MM.1S (cell line): ENCODE measurements at regions not wholly inside any gene's neighbourhood (a gene's known extent, or its start where the extent isn't known, plus 50 kb on each side); places are given as distances from the start of the nearest gene placed in this dataset.

Source experiments
- DNase-seq: peaks from one replicate; pipeline ENCODE4 v3.0.0-alpha.2; 2015
- H2AFZ ChIP-seq: fragments of 300-600 bp; sonication (generic); 2 replicates; pipeline ENCODE4 v1.6.0; 2016; ENCODE audit warnings: antibody characterized with exemption, low read length
- H3F3A ChIP-seq: fragments of 300-600 bp; sonication (generic); 2 replicates; pipeline ENCODE4 v1.6.1; 2016; ENCODE audit warnings: mild to moderate bottlenecking, antibody characterized with exemption, low read length, moderate library complexity, mixed read lengths; ENCODE audit not compliant: insufficient read depth
- H3K27ac ChIP-seq: fragments of 300-600 bp; sonication (generic); 2 replicates; pipeline ENCODE4 v1.5.1; 2016; ENCODE audit warnings: mild to moderate bottlenecking, low read length
- H3K27me3 ChIP-seq: fragments of 300-600 bp; sonication (generic); replicated peaks from 2 replicates; pipeline ENCODE4 v1.6.0; 2016; ENCODE audit warnings: low read length; ENCODE audit not compliant: insufficient read depth
- H3K36me3 ChIP-seq: fragments of 300-600 bp; sonication (generic); replicated peaks from 2 replicates; pipeline ENCODE4 v1.6.1; 2016; ENCODE audit warnings: mild to moderate bottlenecking, low read length, mixed read lengths; ENCODE audit not compliant: insufficient read depth
- H3K4me1 ChIP-seq: fragments of 300-600 bp; sonication (generic); 2 replicates; pipeline ENCODE4 v1.6.1; 2016; ENCODE audit warnings: low read length, mixed read lengths
- H3K4me2 ChIP-seq: fragments of 300-600 bp; sonication (generic); 2 replicates; pipeline ENCODE4 v1.6.0; 2016; ENCODE audit warnings: low read depth, low read length
- H3K4me3 ChIP-seq: fragments of 300-600 bp; sonication (generic); 2 replicates; pipeline ENCODE4 v1.5.1; 2016; ENCODE audit warnings: low read length, mixed read lengths
- H3K79me2 ChIP-seq: fragments of 300-600 bp; sonication (generic); 2 replicates; pipeline ENCODE4 v1.6.1; 2016; ENCODE audit warnings: mixed run types, low read length, mixed read lengths
- H3K9ac ChIP-seq: fragments of 300-600 bp; sonication (generic); 2 replicates; pipeline ENCODE4 v1.6.1; 2016; ENCODE audit warnings: low read length, mixed read lengths
- H3K9me2 ChIP-seq: fragments of 300-600 bp; sonication (generic); replicated peaks from 2 replicates; pipeline ENCODE4 v1.6.1; 2016; ENCODE audit warnings: mild to moderate bottlenecking, low read length, mixed read lengths; ENCODE audit not compliant: insufficient read depth
- H3K9me3 ChIP-seq: fragments of 300-600 bp; sonication (generic); replicated peaks from 2 replicates; pipeline ENCODE4 v1.6.1; 2016; ENCODE audit warnings: mild to moderate bottlenecking, low read length, mixed read lengths; ENCODE audit not compliant: insufficient read depth
- H4K20me1 ChIP-seq: fragments of 300-600 bp; sonication (generic); 2 replicates; pipeline ENCODE4 v1.6.1; 2016; ENCODE audit warnings: mild to moderate bottlenecking, low read length, moderate library complexity, mixed read lengths; ENCODE audit not compliant: insufficient read depth
- EZH2 ChIP-seq: fragments of 300-600 bp; sonication (generic); optimal IDR thresholded peaks from 2 replicates; pipeline ENCODE3; 2017; ENCODE audit warnings: low read depth, mild to moderate bottlenecking, antibody characterized with exemption, low read length, mixed read lengths
- EZH2phosphoT487 ChIP-seq: fragments of 300-600 bp; sonication (generic); IDR thresholded peaks from 2 replicates; pipeline ENCODE4 v1.6.1; 2018; ENCODE audit warnings: antibody characterized with exemption, low read length
- TF ChIP-seq, protein P1 (sequence below): fragments of 300-600 bp; sonication (generic); IDR thresholded peaks from 2 replicates; pipeline ENCODE4 v1.5.1; 2016; ENCODE audit warnings: antibody characterized with exemption, low read length, mixed read lengths

DNA sequence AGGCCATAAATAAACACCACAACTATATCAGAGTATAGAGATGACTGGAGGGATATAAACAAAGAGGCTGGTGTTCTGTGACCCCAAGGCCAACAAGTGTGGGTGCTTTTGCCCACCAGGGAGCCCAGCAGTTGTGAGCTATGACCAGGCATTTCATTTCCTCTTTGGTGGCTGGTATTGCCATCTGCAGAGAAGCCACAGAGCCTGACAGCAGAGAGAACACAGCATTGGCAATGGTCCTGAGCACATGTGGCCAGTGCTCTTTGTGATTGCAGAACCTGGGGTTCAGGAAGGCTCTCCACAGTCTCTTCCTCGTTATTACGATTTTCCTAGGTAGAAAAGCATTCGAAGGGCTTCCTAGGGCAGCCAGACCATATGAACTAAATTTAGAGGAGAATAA is 112.3 kb downstream of the TM2D1 start:
- H3K4me1 ChIP-seq: no peaks in the 10 kb centered on the region
- TF ChIP-seq EZH2phosphoT487: no peak
- TF ChIP-seq, protein P1, sequence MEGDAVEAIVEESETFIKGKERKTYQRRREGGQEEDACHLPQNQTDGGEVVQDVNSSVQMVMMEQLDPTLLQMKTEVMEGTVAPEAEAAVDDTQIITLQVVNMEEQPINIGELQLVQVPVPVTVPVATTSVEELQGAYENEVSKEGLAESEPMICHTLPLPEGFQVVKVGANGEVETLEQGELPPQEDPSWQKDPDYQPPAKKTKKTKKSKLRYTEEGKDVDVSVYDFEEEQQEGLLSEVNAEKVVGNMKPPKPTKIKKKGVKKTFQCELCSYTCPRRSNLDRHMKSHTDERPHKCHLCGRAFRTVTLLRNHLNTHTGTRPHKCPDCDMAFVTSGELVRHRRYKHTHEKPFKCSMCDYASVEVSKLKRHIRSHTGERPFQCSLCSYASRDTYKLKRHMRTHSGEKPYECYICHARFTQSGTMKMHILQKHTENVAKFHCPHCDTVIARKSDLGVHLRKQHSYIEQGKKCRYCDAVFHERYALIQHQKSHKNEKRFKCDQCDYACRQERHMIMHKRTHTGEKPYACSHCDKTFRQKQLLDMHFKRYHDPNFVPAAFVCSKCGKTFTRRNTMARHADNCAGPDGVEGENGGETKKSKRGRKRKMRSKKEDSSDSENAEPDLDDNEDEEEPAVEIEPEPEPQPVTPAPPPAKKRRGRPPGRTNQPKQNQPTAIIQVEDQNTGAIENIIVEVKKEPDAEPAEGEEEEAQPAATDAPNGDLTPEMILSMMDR: no peak
- no peak for TF ChIP-seq EZH2
- no peaks in the 10 kb centered on the region for H3K9me3 ChIP-seq
- no peak for DNase-seq
- no peaks in the 10 kb centered on the region for H3K9me2 ChIP-seq
- H3K27ac ChIP-seq: no peak overlapping the region
- no peaks in the 10 kb centered on the region for H3F3A ChIP-seq
- no peaks in the 10 kb centered on the region for H3K27me3 ChIP-seq
- H2AFZ ChIP-seq: no peak overlapping the region
- H3K9ac ChIP-seq: no peak overlapping the region
- H3K79me2 ChIP-seq: no peaks in the 10 kb centered on the region
- H3K36me3 ChIP-seq: no peaks in the 10 kb centered on the region
- no peak overlapping the region for H3K4me2 ChIP-seq
- no peak overlapping the region for H3K4me3 ChIP-seq
- H4K20me1 ChIP-seq: no peaks in the 10 kb centered on the region

DNA sequence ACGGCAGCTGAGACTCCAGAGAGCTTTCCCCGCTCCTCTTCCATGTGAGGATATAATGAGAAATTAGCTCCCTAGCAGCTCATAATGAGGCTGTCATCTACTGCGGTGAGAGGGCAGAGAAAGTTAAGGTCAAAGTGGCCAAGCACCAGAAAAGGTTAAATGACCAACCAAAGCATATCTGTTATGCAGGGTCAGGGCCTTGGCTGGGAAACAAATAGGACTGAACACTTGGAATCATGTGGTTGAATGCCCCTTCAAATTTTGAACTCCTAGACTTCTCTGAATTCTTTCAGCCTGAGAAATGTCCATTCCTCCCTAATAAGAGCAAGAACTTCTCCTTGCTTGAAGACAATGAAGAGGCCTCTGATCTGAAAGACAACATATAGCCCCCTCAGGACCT is 115.9 kb downstream of the TM2D1 start:
- Histone ChIP-seq H3K9me3 (no peaks in the 10 kb centered on the region), H3K9ac (no peak overlapping the region), H3F3A (no peaks in the 10 kb centered on the region), H3K9me2 (no peaks in the 10 kb centered on the region), H3K79me2 (no peaks in the 10 kb centered on the region), H3K4me3 (no peak overlapping the region), H3K4me1 (no peaks in the 10 kb centered on the region), H3K27me3 (no peaks in the 10 kb centered on the region), H2AFZ (no peak overlapping the region), H4K20me1 (no peaks in the 10 kb centered on the region), H3K27ac (no peak overlapping the region), H3K36me3 (no peaks in the 10 kb centered on the region), H3K4me2 (no peak overlapping the region)
- TF ChIP-seq EZH2 (no peak), EZH2phosphoT487 (no peak)
- DNase-seq: no peak

DNA sequence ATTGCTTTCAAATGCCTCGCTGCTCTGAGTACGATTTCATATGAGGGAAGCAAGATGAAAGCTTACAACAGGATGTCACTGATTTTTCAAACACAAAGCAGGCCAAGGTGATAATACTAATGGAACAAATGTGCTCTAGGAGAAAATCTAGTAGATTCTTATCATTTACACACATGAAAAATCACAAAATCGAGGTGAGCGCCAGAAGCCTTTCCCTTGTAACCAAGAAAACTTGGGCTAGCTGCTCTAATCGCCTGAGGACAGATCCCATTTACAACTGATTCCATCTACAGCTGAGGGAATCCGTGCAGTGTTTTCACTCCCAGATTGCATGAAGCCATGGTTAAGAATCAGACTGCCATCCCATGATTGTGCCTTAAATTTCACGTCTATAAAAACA is 117.5 kb downstream of the TM2D1 start:
- Histone ChIP-seq H3K9ac (no peak overlapping the region), H2AFZ (no peak overlapping the region), H4K20me1 (no peaks in the 10 kb centered on the region), H3F3A (no peaks in the 10 kb centered on the region), H3K9me3 (no peaks in the 10 kb centered on the region), H3K4me3 (no peak overlapping the region), H3K4me2 (no peak overlapping the region), H3K4me1 (no peaks in the 10 kb centered on the region), H3K36me3 (no peaks in the 10 kb centered on the region), H3K27me3 (no peaks in the 10 kb centered on the region), H3K9me2 (no peaks in the 10 kb centered on the region), H3K27ac (no peak overlapping the region), H3K79me2 (no peaks in the 10 kb centered on the region)
- TF ChIP-seq, protein P1: no peak
- no peak for TF ChIP-seq EZH2
- no peak for DNase-seq

DNA sequence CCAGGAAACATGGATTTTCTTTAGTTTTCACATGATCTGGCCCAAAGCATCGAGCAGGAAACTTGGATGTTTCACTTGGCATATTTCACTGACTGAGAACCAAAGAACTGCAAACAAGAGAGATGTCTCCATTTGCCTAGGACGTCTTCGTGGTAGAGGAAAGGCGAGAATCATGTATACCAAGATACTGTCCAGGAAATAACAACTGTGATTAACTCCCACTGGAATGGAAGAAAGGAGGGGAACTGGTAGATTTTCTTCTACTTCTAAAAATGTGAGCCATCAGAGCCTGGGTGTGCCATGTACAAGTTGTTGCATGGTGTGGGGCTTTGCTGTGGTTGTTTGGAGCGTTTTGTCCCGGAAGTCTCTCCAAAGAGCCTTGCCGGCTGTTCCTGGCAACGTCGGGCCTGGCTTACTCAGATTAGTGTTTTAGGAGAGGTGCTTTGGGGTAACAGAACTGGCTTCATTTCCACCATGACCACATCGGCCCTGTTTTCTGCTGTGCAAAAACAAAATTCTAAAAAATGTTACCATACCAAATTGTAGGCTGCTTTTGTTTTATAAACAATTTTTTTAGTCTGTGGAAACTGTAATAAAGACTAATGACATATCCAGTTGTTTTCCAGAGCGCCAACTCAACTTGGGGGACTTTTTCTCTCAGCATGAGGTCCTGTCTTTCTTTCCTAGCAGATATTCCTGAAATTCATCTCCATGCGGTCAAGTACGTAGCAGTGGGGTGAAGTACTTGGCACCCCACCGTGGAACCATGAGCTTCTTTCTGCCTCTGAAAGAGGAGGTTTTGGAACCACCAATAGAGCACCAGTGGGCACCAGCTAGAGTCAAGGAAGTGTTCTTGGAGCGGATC is 118.3 kb downstream of the TM2D1 start:
- no peaks in the 10 kb centered on the region for H3K9me2 ChIP-seq
- H3K4me1 ChIP-seq: no peaks in the 10 kb centered on the region
- no peak for TF ChIP-seq EZH2phosphoT487
- no peak for TF ChIP-seq EZH2
- H3K9me3 ChIP-seq: no peaks in the 10 kb centered on the region
- H3K4me3 ChIP-seq: no peak overlapping the region
- no peaks in the 10 kb centered on the region for H3K36me3 ChIP-seq
- no peak for DNase-seq
- H3K79me2 ChIP-seq: no peaks in the 10 kb centered on the region
- H3K27me3 ChIP-seq: no peaks in the 10 kb centered on the region
- no peak overlapping the region for H3K4me2 ChIP-seq
- H4K20me1 ChIP-seq: no peaks in the 10 kb centered on the region
- no peaks in the 10 kb centered on the region for H3F3A ChIP-seq
- no peak overlapping the region for H3K9ac ChIP-seq
- H3K27ac ChIP-seq: no peak overlapping the region
- H2AFZ ChIP-seq: no peak overlapping the region
